ENCODE measurements at regions not wholly inside any gene's neighbourhood (a gene's known extent, or its start where the extent isn't known, plus 50 kb on each side); places are given as distances from the start of the nearest gene placed in this dataset.

DNA sequence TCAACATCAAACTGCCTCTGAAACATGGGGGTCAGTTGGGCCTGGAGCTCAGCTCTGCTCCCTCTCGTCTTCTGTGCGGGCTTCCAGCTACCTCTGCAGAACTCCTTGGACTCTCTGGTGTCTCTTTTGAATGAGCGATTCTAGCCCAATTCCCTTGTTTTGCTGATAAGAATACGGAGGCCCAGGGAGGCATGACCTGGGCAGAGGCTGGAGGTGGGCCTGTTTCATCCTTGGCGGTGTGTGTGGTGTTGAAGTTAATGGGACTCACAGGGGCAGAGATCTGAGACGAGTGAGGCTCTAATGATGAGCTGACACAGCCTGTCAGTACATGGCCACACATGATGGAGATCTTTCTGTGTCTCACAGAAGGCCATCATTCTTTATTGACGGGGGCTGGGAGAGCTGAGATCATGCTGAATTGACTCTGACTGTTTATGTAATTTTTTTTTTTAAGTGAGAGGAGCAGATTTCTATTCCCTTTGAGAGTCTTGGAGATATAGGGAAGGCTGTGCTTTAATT is 134.5 kb downstream of the URB2 start:
- no peak for DNase-seq (ENCODE audit: low spot score)

DNA sequence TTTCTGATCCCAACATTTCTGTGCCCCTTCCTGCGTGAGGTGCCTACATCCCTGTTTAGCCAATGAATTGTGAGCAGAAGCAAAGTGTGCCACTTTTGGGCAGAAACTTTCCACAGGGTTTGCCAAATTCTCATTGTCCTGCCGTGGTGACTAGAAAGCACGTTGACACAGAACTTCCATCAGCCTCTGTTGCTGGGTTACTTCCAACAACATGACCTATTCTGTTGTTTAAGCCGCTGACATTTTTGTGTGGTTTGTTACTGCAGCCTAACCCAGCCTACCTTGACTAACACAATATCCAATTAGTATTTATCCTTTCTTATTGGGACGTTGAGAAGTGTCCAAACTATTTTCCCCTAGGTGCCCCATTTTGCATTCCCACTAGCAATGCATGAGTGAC is 136.8 kb downstream of the URB2 start:
- DNase-seq (ENCODE audit: low spot score) = no peak

- no peak for DNase-seq (ENCODE audit: low spot score)
Measured at GRCh38 chr1:229768232-229768631, 142.2 kb downstream of the URB2 start.

DNA sequence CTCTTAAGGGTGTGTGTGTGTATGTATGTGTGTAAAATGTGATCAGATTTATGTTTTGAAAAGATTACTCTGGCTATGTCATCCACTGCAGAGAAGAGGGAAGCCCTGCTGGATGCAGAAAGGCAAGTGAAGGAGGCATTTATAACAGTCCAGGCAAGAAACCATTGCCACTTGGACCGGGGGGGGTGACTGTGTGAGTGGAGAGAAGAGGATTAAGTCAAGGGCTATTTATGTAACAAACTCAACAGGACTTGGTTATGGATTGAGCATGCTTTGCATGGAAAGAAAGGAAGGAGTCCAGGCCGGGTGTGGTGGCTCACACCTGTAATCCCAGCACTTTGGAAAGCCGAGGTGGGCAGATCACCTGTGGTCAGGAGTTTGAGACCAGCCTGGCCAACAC is 143.0 kb downstream of the URB2 start:
- DNase-seq (ENCODE audit: low spot score) = no peak

DNA sequence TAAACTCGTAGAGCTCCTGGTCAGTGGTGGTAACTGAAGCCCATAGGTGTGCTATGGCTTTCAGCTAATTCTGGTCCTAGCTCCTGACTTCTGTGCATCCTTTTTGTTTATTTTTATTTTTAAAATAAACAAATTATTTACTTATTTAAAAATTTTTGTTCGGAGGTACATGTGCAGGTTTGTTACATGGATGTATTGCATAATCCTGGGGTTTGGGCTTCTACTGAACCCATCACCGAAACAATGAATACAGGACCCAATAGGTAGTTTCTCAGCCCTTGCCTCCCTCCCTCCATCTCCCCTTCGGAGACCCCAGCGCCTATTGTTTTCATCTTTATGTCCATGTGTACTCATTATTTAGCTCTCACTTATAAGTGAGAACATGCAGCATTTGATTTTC is 143.8 kb downstream of the URB2 start:
- no peak for DNase-seq (ENCODE audit: low spot score)

DNA sequence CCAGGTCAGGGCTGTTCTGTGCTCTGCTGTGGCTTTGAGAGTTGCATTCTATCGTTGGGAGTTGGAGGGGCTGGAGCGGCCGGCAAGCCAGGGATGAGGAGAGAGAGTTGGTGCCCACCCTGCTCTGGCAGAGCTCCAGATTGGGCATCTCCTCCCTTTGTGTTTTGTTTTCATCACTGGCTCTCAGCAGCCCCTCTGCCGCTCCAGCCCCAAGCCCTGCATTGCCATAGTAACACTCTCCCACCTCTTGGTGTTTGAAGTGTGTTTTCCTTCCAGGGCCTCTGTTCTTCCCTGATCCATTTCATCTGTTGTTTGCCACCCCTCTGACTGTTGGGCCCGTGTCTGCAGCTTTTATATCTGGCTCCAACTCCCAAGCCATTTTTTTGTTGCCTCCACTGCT is 152.7 kb downstream of the URB2 start:
- DNase-seq (ENCODE audit: low spot score) = no peak

DNA sequence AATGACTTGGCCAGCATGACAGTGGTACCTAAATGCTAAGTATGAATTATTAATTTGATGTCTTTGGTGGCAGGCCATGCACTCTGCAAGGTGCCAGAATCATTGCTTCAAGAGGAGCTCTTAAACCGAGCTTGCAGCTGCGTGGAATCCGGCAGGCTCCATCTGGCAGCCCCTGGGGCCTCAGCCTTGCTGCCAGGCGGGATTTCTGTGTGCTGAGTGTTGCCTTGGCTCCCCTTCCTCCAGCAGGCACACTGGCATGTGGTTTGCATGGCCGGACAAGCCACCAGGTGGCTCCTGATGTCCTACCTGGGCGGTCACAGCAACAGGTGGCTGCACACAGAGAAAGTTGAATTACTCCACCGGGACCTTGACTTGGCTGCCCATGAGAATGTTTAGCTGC is 155.4 kb downstream of the URB2 start:
- DNase-seq (ENCODE audit: low spot score) = no peak

- DNase-seq (ENCODE audit: low spot score) = no peak
Measured at GRCh38 chr1:229782469-229782868, 156.4 kb downstream of the URB2 start.

GRCh38 chr1:229784834-229785233 is 158.8 kb downstream of the URB2 start:
- DNase-seq (ENCODE audit: low spot score) = no peak

DNA sequence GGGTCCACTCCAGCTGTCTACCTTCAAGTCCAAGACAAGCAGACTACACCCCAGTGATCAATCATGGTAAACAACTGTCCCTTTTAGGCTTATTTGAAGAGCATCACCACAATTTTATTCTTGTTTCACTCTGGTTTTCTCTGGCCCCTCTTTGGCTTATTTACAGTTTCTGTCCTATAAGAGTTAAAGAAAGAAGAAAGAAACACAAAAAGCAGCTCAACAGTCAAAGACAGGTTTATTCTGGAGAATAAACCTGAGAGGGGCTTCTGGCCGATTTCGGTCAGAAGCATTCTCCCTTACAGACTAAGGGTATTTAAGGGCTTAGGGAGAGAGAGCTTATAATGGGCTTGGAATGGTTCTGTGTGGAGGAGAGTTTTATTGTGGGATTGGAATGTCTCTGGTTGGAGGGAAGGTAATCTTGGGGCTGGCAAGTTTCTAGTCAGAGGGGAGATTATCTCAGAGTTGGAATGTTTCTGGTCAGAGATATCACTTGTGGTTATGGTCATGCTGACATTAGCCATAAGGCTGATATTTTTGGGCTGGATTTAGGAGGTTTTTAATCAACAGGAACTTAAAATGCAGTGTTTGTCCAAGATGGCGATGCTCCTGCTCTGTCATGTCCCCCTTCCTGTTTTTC is 161.0 kb downstream of the URB2 start:
- no peak for DNase-seq (ENCODE audit: low spot score)

GRCh38 chr1:229788004-229788403 is 162.0 kb downstream of the URB2 start:
- DNase-seq (ENCODE audit: low spot score) = no peak

DNA sequence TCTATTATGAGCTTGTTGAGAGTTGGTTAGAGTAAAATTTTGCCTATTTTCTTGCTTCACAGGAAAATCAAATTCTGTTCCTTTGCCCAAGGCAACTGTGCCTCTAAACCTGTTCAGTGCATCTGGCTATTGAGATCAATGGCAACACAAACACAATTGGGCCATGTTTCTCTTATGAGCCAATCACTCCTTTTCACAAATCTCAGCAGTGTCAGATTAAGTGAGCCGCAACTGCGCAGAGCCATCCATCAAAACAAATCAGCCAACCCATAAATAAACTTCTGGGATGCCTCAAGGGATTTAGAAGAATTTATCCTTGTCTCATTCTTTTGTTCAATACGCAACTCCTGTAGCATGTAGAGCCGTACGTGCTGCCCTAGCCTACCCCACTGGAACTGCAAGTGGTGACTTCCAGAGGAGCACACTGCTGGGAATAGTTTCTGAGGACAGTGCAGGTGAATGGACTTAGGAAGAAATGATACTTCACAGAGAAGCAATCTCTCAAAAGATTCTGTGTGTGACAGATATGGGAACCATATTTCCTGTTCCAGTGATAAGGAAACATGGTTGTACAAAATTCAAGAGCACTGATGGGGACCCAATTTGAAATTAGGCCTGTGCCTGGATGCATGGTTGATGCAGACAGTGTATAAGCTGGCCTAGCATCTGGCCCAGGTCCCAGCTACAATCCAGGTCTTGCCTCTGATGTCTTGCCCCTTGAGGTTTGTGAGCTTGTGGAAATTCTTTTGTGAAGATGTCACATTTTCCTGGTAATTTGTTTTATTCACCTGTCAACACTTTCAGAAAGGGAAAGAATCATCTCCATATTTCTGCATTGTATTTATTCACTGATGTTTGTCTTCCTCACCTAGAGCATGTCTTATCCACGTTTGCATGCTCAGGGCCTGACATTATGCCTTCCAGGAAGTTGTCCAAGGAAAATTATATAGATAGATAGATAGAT is 166.2 kb downstream of the URB2 start:
- no peak for DNase-seq (ENCODE audit: low spot score)

GRCh38 chr1:229793488-229793887 is 167.4 kb downstream of the URB2 start:
- no peak for DNase-seq (ENCODE audit: low spot score)

DNA sequence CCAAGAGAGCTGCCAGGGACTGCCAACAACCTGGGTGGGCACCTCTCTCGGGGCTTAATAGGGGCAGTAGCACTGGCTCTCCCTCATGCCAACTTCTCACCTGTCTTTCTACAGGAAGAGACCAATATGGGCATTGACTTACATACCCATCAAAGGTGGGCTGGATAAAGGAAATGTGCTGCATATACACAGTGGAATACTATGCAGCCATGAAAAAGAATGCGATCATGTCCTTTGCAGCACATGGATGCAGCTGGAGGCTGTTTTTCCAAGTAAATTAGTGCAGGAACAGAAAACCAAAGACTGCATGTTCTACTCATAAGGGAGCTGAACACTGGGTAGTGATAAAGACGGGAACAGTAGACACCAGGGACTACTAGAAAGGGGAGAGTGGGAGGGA is 172.5 kb downstream of the URB2 start:
- no peak for DNase-seq (ENCODE audit: low spot score)

DNA sequence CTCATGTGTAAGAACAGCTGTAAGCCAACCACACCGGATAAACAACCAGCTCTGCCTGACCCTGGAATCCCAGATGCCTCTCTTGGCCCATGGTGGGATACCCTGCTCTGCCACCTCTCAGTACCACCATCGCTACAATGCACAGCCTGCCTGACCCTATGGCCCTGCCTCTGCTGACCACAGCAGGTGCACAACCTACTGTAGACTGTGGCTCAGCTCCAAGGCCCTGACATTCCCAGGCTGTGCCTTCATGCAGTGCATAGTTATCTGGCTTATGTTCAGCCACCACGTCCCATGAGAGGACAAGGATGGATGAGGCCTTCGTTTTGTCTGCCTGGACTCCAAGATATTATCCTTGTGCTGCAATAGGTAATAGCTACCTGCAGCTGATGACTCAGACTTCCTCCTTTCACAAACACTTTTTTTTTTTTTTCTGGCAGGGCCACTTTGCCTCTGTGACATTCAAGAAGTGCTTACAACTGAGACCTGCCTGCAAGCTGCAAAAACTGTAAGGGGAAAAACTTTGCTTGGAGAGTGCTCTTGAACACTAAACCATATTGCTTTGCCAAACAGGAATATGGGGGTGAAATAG is 177.7 kb downstream of the URB2 start:
- no peak for DNase-seq (ENCODE audit: low spot score)

DNA sequence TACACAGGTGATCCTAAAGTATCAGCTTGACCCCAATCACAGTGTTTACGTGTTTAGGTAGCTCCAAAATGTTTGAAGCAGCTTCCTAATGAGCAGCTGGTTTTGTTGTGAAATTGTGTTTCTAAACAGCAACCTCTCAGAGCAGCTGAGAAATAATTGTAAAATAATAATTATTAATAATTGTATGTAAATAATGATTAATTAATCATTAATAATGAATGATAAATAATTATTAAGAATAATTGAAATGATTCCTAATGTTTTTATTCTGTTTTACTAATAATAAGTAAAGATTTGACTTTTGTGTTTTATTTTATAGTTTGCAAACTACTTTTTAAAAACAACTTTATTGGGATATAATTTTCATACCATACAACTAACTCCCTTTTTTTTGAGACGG is 182.2 kb downstream of the URB2 start:
- no peak for DNase-seq (ENCODE audit: low spot score)

DNA sequence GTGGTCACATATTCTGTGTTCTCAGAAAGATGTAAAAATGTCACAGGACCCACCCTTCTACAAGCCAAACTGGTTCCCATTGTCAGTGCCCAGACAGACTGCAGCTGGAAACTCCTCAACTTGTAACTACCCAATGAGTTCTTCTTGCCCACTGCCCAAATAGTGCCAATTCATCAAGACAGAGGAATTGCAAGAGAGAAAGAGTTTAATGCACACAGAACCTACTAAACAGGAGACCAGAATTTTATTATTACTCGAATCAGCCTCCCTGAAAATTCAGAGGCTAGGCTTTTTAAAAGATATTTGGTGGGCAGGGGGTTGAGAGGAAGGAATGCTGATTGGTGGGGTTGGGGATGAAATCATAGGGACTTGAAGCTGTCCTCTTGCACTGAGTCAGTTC is 184.1 kb downstream of the URB2 start:
- no peak for DNase-seq (ENCODE audit: low spot score)

- no peak for DNase-seq (ENCODE audit: low spot score)
Measured at GRCh38 chr1:229810961-229811360, 184.9 kb downstream of the URB2 start.

- no peak for DNase-seq (ENCODE audit: low spot score)
Measured at GRCh38 chr1:229812148-229812547, 186.1 kb downstream of the URB2 start.

DNA sequence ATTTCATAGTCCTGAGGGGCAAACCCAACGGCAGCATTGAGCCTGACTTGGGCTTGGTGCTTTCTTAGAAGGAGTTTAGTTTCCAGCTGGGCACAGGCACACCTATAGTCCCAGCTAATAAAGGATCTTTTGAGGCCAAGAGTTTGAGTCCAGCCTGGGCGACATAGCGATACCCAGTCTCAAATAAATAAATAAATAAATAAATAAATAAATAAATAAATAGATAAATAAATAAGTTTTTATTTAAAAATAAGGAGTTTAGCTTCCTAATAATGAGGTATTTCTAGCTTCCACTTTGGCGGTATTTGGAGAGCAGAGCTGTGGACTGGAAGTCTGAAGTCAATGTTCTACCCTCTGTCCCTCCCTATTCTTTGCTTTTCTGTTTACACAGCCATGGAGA is 186.6 kb downstream of the URB2 start:
- no peak for DNase-seq (ENCODE audit: low spot score)

DNA sequence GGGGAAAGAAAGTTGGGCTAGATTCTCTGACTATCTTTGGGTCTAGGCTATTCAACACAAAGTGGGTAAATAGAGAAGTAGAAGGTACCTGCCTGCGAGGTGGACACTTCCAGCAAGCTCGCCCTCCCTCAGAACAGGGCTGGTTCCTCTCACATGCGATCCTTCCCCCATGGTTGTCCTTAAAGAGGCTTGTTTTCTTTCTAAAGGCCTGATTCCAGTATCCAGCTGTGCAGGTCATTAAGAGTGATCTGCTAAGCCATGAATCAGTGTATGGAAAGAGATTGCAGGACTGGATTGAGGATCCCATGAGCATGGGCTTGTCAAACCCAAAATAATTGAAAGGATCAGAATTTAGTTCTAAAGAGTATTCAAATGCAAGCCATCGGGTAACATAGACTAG is 189.0 kb downstream of the URB2 start:
- no peak for DNase-seq (ENCODE audit: low spot score)

DNA sequence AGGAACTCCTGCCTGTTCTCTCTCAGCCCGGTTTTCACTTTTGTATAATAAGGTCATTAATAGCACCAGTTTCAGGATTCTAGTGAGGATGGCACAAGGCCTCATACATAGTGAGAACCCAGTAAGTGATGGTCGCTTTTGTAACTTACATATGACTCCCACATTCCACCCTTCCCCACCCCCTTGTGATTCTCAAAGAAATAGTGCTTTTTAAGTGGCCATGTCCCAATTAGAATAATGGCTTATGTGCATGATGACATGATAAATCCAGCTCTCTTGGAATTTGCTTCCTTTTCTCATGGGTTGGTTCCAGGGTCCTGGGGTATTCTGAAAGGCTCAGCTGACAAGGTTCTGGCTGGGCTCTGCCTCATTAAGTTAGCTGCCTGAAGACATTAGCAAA is 189.9 kb downstream of the URB2 start:
- no peak for DNase-seq (ENCODE audit: low spot score)

GRCh38 chr1:229817936-229818335 is 191.9 kb downstream of the URB2 start:
- no peak for DNase-seq (ENCODE audit: low spot score)
